ENCODE measurements at regions not wholly inside any gene's neighbourhood (a gene's known extent, or its start where the extent isn't known, plus 50 kb on each side); places are given as distances from the start of the nearest gene placed in this dataset.

DNA sequence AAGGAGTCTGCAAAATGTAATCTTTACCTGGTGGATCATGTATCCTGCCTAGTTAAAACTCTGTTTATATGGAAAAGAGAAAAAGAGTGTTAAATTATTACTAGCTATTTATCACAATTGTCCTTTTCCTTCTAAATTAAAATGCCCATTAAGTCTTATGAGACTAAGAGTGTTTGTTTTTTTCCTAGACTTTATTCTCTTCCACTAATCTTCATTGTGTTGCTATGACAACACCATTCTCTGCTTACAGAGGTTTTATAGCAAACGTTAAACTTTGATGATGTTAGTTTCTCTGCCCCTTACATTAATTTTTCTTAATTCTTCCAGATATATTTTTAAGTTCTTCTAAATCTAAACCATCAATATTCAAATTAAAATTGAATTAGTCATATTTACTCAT, 420.8 kb downstream of the TBC1D32 start:
- ChIA-PET POLR2A (no interaction called here), CTCF (no interaction called here)
- DNase-seq (ENCODE audit: low read depth, low spot score) (no peak), ATAC-seq (no peak)
- Histone ChIP-seq H3K27me3 (ENCODE audit: control insufficient read depth, insufficient read depth, low read length) (no peaks in the 10 kb centered on the region), H3K9me3 (ENCODE audit: control insufficient read depth, insufficient read depth, low read depth, low read length) (no peaks in the 10 kb centered on the region), H3K27ac (ENCODE audit: low read length) (no peak overlapping the region), H3K4me3 (ENCODE audit: low read depth in 2 of 2, low read length in 2 of 2) (no peak overlapping the region), H3K36me3 (ENCODE audit: control insufficient read depth, insufficient read depth, low read length) (no peaks in the 10 kb centered on the region), H3K4me1 (ENCODE audit: control insufficient read depth, insufficient read depth, low read length) (no peaks in the 10 kb centered on the region)
- TF ChIP-seq, protein P1, sequence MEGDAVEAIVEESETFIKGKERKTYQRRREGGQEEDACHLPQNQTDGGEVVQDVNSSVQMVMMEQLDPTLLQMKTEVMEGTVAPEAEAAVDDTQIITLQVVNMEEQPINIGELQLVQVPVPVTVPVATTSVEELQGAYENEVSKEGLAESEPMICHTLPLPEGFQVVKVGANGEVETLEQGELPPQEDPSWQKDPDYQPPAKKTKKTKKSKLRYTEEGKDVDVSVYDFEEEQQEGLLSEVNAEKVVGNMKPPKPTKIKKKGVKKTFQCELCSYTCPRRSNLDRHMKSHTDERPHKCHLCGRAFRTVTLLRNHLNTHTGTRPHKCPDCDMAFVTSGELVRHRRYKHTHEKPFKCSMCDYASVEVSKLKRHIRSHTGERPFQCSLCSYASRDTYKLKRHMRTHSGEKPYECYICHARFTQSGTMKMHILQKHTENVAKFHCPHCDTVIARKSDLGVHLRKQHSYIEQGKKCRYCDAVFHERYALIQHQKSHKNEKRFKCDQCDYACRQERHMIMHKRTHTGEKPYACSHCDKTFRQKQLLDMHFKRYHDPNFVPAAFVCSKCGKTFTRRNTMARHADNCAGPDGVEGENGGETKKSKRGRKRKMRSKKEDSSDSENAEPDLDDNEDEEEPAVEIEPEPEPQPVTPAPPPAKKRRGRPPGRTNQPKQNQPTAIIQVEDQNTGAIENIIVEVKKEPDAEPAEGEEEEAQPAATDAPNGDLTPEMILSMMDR (IDR thresholded peaks at IDR 0.05) = no peak
- no peak for TF ChIP-seq SIN3A (IDR thresholded peaks at IDR 0.05; ENCODE audit: borderline replicate concordance, insufficient read depth, low read depth, low read length)
- TF ChIP-seq, protein P2, sequence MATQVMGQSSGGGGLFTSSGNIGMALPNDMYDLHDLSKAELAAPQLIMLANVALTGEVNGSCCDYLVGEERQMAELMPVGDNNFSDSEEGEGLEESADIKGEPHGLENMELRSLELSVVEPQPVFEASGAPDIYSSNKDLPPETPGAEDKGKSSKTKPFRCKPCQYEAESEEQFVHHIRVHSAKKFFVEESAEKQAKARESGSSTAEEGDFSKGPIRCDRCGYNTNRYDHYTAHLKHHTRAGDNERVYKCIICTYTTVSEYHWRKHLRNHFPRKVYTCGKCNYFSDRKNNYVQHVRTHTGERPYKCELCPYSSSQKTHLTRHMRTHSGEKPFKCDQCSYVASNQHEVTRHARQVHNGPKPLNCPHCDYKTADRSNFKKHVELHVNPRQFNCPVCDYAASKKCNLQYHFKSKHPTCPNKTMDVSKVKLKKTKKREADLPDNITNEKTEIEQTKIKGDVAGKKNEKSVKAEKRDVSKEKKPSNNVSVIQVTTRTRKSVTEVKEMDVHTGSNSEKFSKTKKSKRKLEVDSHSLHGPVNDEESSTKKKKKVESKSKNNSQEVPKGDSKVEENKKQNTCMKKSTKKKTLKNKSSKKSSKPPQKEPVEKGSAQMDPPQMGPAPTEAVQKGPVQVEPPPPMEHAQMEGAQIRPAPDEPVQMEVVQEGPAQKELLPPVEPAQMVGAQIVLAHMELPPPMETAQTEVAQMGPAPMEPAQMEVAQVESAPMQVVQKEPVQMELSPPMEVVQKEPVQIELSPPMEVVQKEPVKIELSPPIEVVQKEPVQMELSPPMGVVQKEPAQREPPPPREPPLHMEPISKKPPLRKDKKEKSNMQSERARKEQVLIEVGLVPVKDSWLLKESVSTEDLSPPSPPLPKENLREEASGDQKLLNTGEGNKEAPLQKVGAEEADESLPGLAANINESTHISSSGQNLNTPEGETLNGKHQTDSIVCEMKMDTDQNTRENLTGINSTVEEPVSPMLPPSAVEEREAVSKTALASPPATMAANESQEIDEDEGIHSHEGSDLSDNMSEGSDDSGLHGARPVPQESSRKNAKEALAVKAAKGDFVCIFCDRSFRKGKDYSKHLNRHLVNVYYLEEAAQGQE (IDR thresholded peaks at IDR 0.05; ENCODE audit: insufficient read depth in 1 of 2, low read depth in 2 of 2, low read length in 1 of 2) = no peak
- no peak for TF ChIP-seq POLR2AphosphoS5 (IDR thresholded peaks at IDR 0.05; ENCODE audit: low read depth, low read length)
- no peak for TF ChIP-seq TCF7L2 (IDR thresholded peaks at IDR 0.05; ENCODE audit: low read depth, low read length)
- no TSS peak for BruUV-seq (replicated peaks)
- in situ Hi-C loops (cut with HindIII; ENCODE audit: low pct_unique_long_range_greater_than_20kb, low sequenced_read_pairs) = no loop called here
- intact Hi-C loops (cut with micrococcal nuclease; ENCODE audit: unreplicated experiment) = no loop called here

DNA sequence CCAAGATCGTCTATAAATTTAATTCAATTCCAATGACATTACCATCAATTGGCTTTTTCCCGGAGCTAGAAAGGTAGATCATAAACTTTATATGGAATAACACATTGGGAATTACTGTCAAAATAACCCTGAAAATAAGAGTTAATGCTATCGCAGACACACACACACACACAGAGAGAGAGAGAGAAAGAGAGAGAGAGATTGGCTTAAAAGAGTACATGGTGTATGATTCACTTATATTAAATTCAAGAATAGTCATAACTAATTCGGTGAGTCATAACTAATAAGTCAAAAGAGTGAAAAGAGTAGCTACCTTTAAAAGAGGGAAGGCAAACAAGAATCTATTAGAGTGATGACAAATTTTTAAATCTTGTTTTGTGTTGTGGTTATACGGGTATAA, 425.5 kb downstream of the TBC1D32 start:
- DNase-seq (ENCODE audit: low read depth, low spot score) (no peak), ATAC-seq (no peak)
- POLR2A ChIA-PET = no interaction called here
- no peaks in the 10 kb centered on the region for H3K36me3 ChIP-seq (ENCODE audit: control insufficient read depth, insufficient read depth, low read length)
- H3K27ac ChIP-seq (ENCODE audit: low read length) = no peak overlapping the region
- intact Hi-C loops (cut with micrococcal nuclease; ENCODE audit: unreplicated experiment) = no loop called here
- BruUV-seq (replicated peaks) = no TSS peak
- no peaks in the 10 kb centered on the region for H3K4me1 ChIP-seq (ENCODE audit: control insufficient read depth, insufficient read depth, low read length)
- H3K27me3 ChIP-seq (ENCODE audit: control insufficient read depth, insufficient read depth, low read length) = no peaks in the 10 kb centered on the region
- H3K9me3 ChIP-seq (ENCODE audit: control insufficient read depth, insufficient read depth, low read depth, low read length) = no peaks in the 10 kb centered on the region
- TF ChIP-seq TCF7L2 (IDR thresholded peaks at IDR 0.05; ENCODE audit: low read depth, low read length) = no peak
- TF ChIP-seq POLR2AphosphoS5 (IDR thresholded peaks at IDR 0.05; ENCODE audit: low read depth, low read length) = no peak
- TF ChIP-seq, protein P2 (IDR thresholded peaks at IDR 0.05; ENCODE audit: insufficient read depth in 1 of 2, low read depth in 2 of 2, low read length in 1 of 2) = no peak
- TF ChIP-seq SIN3A (IDR thresholded peaks at IDR 0.05; ENCODE audit: borderline replicate concordance, insufficient read depth, low read depth, low read length) = no peak
- TF ChIP-seq, protein P1 (IDR thresholded peaks at IDR 0.05) = no peak
- in situ Hi-C loops (cut with HindIII; ENCODE audit: low pct_unique_long_range_greater_than_20kb, low sequenced_read_pairs) = no loop called here
- CTCF ChIA-PET = no interaction called here
- H3K4me3 ChIP-seq (ENCODE audit: low read depth in 2 of 2, low read length in 2 of 2) = no peak overlapping the region
